Astrocyte of the spinal cord (primary cell): ENCODE measurements at regions not wholly inside any gene's neighbourhood (a gene's known extent, or its start where the extent isn't known, plus 50 kb on each side); places are given as distances from the start of the nearest gene placed in this dataset.

Source experiments
- DNase-seq: peaks from one replicate; pipeline ENCODE4 v3.0.0; 2011; ENCODE audit warnings: low read depth, low spot score
- H3K4me3 ChIP-seq: 2 replicates; pipeline ENCODE4 v1.5.1; 2011; ENCODE audit warnings: low read depth, mild to moderate bottlenecking, low read length, moderate library complexity
- CTCF ChIP-seq: IDR thresholded peaks from 2 replicates; pipeline ENCODE4 v1.5.1; 2012; ENCODE audit warnings: low read depth, mild to moderate bottlenecking, low read length, inconsistent platforms
- in situ Hi-C: cut with HindIII; loops from 2 replicates; pipeline ENCODE4 v1.10.0; 2017; ENCODE audit warnings: low sequenced_read_pairs

DNA sequence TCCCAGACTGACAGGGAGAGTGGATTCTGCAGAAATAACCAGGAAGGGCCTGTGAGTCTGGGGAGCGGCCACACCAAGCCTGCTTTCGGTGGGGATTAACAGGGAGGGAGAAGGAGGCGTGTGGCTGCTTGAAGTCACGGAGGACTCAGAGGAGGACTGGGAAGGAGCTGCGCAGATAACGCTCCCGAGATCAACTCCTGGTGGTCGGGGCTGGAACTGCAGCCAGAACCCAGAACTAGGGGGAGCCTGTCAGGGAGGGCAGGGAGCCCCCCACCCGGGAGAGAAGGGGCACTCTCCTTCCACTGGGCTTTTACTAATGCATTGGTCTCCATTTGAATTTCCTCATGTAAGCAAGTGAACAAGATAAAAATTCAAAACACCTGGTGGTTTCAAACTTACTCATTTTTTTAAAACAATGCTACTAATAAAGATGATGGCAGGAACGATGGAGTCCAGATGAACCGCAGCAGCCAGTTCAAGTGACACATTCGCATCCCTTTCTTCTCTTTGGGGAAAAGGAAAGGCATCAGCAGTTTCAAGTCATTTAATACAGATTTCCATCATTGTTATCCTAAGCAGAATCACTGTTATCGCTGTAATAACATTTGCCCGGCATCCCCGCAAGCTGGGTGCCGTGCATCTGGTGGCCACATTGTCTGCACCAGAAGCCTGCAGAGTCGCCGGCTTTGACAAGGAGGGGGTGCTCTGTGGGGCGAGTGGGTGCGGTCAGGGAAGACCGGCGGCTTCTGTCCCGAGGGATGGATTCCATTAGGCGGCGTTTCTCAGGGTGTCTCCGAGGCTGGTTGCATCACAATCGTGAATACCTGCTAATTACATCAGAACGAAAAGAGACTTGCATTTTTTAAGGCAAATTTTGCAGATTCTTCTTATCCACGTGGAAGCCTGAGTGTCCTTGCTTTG, 183.0 kb downstream of the FOXL1 start:
- peak; percentile 59 for DNase-seq
- in situ Hi-C loops: no loop called here
- peak; percentile 95 for TF ChIP-seq CTCF
- peak overlapping the region; percentile 16 for H3K4me3 ChIP-seq

DNA sequence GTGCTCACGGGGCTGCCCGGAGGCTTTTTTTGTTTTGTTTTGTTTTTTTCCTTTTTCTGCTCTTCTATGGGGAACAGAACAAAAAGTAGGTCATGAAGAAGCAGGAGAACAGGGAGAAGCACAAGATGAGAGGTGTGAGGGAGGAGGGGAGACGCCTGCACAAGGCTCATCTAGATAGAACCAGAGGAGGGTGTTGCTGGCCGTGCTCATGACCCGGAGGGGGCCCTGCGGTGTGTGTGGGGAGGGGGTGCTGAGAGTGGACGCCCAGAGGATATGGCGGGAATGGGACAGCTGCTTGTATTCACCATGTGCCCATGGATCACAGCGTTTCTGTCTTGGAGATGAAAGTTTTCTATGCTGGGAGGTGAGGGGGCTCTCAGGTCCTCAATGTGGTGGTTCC, 183.7 kb downstream of the FOXL1 start:
- no peak for DNase-seq
- no peak for TF ChIP-seq CTCF
- no peak overlapping the region for H3K4me3 ChIP-seq
- in situ Hi-C loops: no loop called here

- no peak for DNase-seq
- no peak for TF ChIP-seq CTCF
- in situ Hi-C loops: no loop called here
- no peak overlapping the region for H3K4me3 ChIP-seq
These were observed 185.5 kb downstream of the FOXL1 start for GRCh38 chr16:86763819-86764218.

- no peak for DNase-seq
- no peak for TF ChIP-seq CTCF
- no peak overlapping the region for H3K4me3 ChIP-seq
- in situ Hi-C loops: no loop called here
These were observed 186.2 kb downstream of the FOXL1 start for GRCh38 chr16:86764551-86764950.

DNA sequence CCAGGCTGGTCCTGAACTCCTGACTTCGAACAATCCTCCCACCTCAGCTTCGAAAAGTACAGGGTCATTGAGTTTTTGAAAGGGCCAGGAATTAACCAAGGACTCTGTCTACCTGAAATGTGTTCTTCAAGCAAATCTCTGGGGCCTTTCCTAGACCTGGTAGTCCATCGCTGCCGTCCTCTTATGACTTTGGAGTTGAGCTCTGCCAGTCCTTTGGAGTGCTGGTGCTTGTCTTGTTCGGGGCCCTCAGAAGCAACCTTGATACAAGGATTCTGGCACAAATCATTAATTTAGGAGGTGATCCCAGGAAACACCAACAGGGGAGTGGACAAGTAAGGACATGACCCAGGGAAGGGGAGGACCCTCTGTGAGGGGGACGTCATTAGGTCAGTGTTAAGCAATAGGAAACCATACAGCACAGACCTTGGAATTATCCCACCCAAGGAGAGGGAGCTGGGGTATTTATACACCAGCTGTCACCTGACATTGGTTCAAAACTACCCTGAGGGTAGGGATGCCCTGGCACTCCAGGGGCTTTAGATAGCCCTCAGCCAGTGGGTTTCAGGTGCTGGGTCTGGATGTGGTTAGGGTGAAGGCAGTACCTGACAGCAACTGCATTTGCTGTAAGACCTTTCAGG, 187.2 kb downstream of the FOXL1 start:
- no peak for TF ChIP-seq CTCF
- DNase-seq: no peak
- in situ Hi-C loops: no loop called here
- no peak overlapping the region for H3K4me3 ChIP-seq

DNA sequence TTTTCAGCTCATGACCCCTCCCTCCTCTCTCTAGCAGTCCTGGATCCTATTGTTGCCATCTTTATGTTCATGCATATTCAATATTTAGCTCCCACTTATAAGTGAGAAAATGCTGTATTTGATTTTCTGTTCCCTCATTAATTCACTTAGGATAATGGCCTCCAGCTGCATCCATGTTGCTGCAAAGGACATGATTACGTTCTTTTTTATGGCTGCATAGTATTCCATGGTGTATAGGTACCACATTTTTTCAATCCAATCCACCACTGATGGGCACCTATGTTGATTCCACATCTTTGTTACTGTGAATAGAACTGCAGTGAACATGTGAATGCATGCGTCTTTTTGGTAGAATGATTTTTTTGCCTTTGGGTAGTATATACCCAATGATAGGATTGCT, 188.4 kb downstream of the FOXL1 start:
- no peak overlapping the region for H3K4me3 ChIP-seq
- no peak for DNase-seq
- in situ Hi-C loops: no loop called here
- TF ChIP-seq CTCF: no peak
